ENCODE measurements at regions not wholly inside any gene's neighbourhood (a gene's known extent, or its start where the extent isn't known, plus 50 kb on each side); places are given as distances from the start of the nearest gene placed in this dataset.

GRCh38 chr4:106766519-106766918 lies 269.6 kb downstream of the DKK2 start:
- H3K36me3 ChIP-seq (ENCODE audit: control insufficient read depth in 2 of 2, extremely low read depth in 1 of 2, insufficient read depth in 2 of 2, low read length in 2 of 2) = no peaks in the 10 kb centered on the region
- TF ChIP-seq JUN (IDR thresholded peaks at IDR 0.05; ENCODE audit: borderline replicate concordance, insufficient read depth, insufficient read length, low read depth) (no peak), POLR2AphosphoS5 (IDR thresholded peaks at IDR 0.05; ENCODE audit: insufficient read depth, low read depth, low read length) (no peak), EZH2 (IDR thresholded peaks at IDR 0.05; ENCODE audit: borderline replicate concordance, low read depth, low read length, severe bottlenecking) (no peak), CTCF (IDR thresholded peaks at IDR 0.05; ENCODE audit: extremely low read depth in 1 of 2, insufficient read depth in 1 of 2, low read depth in 1 of 2, low read length in 2 of 2) (no peak), MAX (IDR thresholded peaks at IDR 0.05; ENCODE audit: insufficient read depth, insufficient read length) (no peak), GATA2 (IDR thresholded peaks at IDR 0.05; ENCODE audit: insufficient read depth, insufficient read length, low read depth, low read length) (no peak), FOS (IDR thresholded peaks at IDR 0.05; ENCODE audit: borderline replicate concordance, insufficient read depth, low read length) (no peak), MYC (IDR thresholded peaks at IDR 0.05; ENCODE audit: low read depth, low read length) (no peak)
- dilution Hi-C loops (cut with MboI; ENCODE audit: extremely low pct_ligation_motif_present, low sequenced_read_pairs) (no loop called here), intact Hi-C loops (cut with micrococcal nuclease) (no loop called here)
- POLR2A ChIA-PET = no interaction called here
- H3K9me1 ChIP-seq (replicated peaks; ENCODE audit: control insufficient read depth, extremely low read depth, insufficient read depth, low read length) = no peaks in the 10 kb centered on the region
- H3K4me3 ChIP-seq (replicated peaks in 1 of 3; ENCODE audit: insufficient read depth in 1 of 3, low read depth in 1 of 3, low read length in 3 of 3) = no peak overlapping the region
- no peak overlapping the region for H3K4me2 ChIP-seq (ENCODE audit: insufficient read depth, low read length)
- no peak overlapping the region for H3K9ac ChIP-seq (replicated peaks; ENCODE audit: extremely low read depth, insufficient read depth, low read length)
- H2AFZ ChIP-seq (ENCODE audit: low read depth, low read length) = no peak overlapping the region
- no peak overlapping the region for H3K27ac ChIP-seq (ENCODE audit: insufficient read depth, low read depth, low read length)
- DNase-seq (ENCODE audit: low read depth, low spot score) = no peak
- FAIRE-seq = no peak
- H3K79me2 ChIP-seq (ENCODE audit: control insufficient read depth, insufficient read depth, low read length) = no peaks in the 10 kb centered on the region
- no peaks in the 10 kb centered on the region for H4K20me1 ChIP-seq (replicated peaks; ENCODE audit: control insufficient read depth, extremely low read depth, insufficient read depth, low read length)
- H3K4me1 ChIP-seq (ENCODE audit: control insufficient read depth, extremely low read depth, insufficient read depth, low read length) = no peaks in the 10 kb centered on the region
- no peaks in the 10 kb centered on the region for H3K27me3 ChIP-seq (ENCODE audit: control insufficient read depth in 2 of 2, insufficient read depth in 2 of 2, low read length in 2 of 2)
- H3K9me3 ChIP-seq (replicated peaks; ENCODE audit: control insufficient read depth, insufficient read depth, low read length) = no peaks in the 10 kb centered on the region
- CTCF ChIA-PET = no interaction called here
- no TSS peak for BruUV-seq (replicated peaks)

Data from endothelial cell of umbilical vein (primary cell).